HCT116 (cell line): ENCODE measurements at regions not wholly inside any gene's neighbourhood (a gene's known extent, or its start where the extent isn't known, plus 50 kb on each side); places are given as distances from the start of the nearest gene placed in this dataset.

ENCODE experiments used
- ATAC-seq: fragments of 200-7000 bp; cut with Tn5 transposase; 2 replicates; pipeline ENCODE4 v1.9.1; 2020; ENCODE audit warnings: mild to moderate bottlenecking, moderate library complexity
- BruUV-seq: library from RNA; stranded (reverse); fragments of 400-500 nt; replicated peaks from 2 replicates; lab custom pipeline; 2021; lab: Mats Ljungman, UMichigan
- CTCF ChIA-PET: fragments of 300-600 bp; sonication (Branson Sonifier 250); formaldehyde crosslinking; loops from one replicate; lab custom pipeline; 2021; ENCODE audit warnings: antibody characterized with exemption; lab: Charles Lee
- POLR2A ChIA-PET: fragments of 300-600, 350-600 bp; sonication (Branson Sonifier 250); formaldehyde crosslinking; loops from one replicate; lab custom pipeline; 2021; ENCODE audit warnings: antibody characterized with exemption; lab: Charles Lee
- RAD21 ChIA-PET, 2 experiments: fragments of 300-600 bp; sonication (Branson Sonifier 250); formaldehyde crosslinking; loops; one replicate each; lab custom pipeline; 2023; ENCODE audit warnings: low total read pairs in 2 of 2; ENCODE audit not compliant: uncharacterized antibody in 2 of 2, unreplicated experiment in 2 of 2, low non-redundant PET in 1 of 2; lab: Charles Lee
- DNase-seq: peaks from one replicate; pipeline ENCODE4 v3.0.0-alpha.2; 2010; ENCODE audit warnings: low read depth, low spot score
- H2AFZ ChIP-seq: fragments of 200-600 bp; shearing (Covaris generic), sonication (generic); 2 replicates; pipeline ENCODE4 v1.6.1; 2017; ENCODE audit warnings: low read depth, mixed run types, mixed read lengths, antibody characterized with exemption, low read length; ENCODE audit not compliant: poor library complexity, severe bottlenecking
- H3K27ac ChIP-seq: 2 replicates; pipeline ENCODE4 v1.5.1; 2012; ENCODE audit warnings: low read depth, low read length
- H3K27me3 ChIP-seq: fragments of 200-600 bp; sonication (generic); 2 replicates; pipeline ENCODE4 v1.6.1; 2016; ENCODE audit warnings: mixed run types, low read length, mixed read lengths; ENCODE audit not compliant: insufficient read depth
- H3K36me3 ChIP-seq, 2 experiments: fragments of 200-500 bp in 1 of 2; fragments of 200-600 bp in 1 of 2; sonication (Bioruptor generic) in 1 of 2; sonication (generic) in 1 of 2; 2 replicates each; pipeline versions ENCODE4 v1.5.1 to v1.6.1; 2014 to 2016; ENCODE audit warnings: low read length in 2 of 2, inconsistent platforms in 1 of 2, mixed read lengths in 1 of 2, mixed run types in 1 of 2; ENCODE audit not compliant: insufficient read depth in 2 of 2, control insufficient read depth in 1 of 2
- H3K4me1 ChIP-seq, 2 experiments: fragments of 200-600 bp in 1 of 2; sonication (generic) in 1 of 2; 2 replicates each; pipeline versions ENCODE4 v1.5.1 to v1.6.1; 2012 to 2017; ENCODE audit warnings: low read length in 2 of 2, inconsistent platforms in 1 of 2, mild to moderate bottlenecking in 1 of 2, mixed read lengths in 1 of 2, mixed run types in 1 of 2, moderate library complexity in 1 of 2; ENCODE audit not compliant: insufficient read depth in 2 of 2, control insufficient read depth in 1 of 2
- H3K4me2 ChIP-seq: fragments of 200-600 bp; sonication (generic); 2 replicates; pipeline ENCODE4 v1.6.1; 2017; ENCODE audit warnings: mixed run types, low read length, mixed read lengths
- H3K4me3 ChIP-seq, 2 experiments: fragments of 200-600 bp in 1 of 2; sonication (generic) in 1 of 2; replicated peaks in 1 of 2; 2 replicates each; pipeline ENCODE4 v1.5.1; 2011 to 2016; ENCODE audit warnings: low read length in 2 of 2, control low read depth in 1 of 2, low read depth in 1 of 2, mild to moderate bottlenecking in 1 of 2, mixed read lengths in 1 of 2, mixed run types in 1 of 2
- H3K79me2 ChIP-seq: fragments of 200-600 bp; sonication (generic); 2 replicates; pipeline ENCODE4 v1.6.1; 2017; ENCODE audit warnings: mild to moderate bottlenecking, mixed run types, low read length, moderate library complexity, mixed read lengths; ENCODE audit not compliant: insufficient read depth
- H3K9ac ChIP-seq: fragments of 200-600 bp; sonication (generic); 2 replicates; pipeline ENCODE4 v1.6.1; 2016; ENCODE audit warnings: low read length, mixed read lengths
- H3K9me2 ChIP-seq: fragments of 200-600 bp; sonication (generic), shearing (Covaris generic); 2 replicates; pipeline ENCODE4 v1.6.1; 2017; ENCODE audit warnings: mixed run types, mild to moderate bottlenecking, moderate library complexity; ENCODE audit not compliant: insufficient read depth
- H3K9me3 ChIP-seq, 2 experiments: fragments of 200-500 bp in 1 of 2; fragments of 200-600 bp in 1 of 2; sonication (Bioruptor generic) in 1 of 2; sonication (generic) in 1 of 2; 2 replicates each; pipeline ENCODE4 v1.6.1; 2014 to 2017; ENCODE audit warnings: low read length in 2 of 2, mixed read lengths in 2 of 2, inconsistent platforms in 1 of 2, low read depth in 1 of 2, mild to moderate bottlenecking in 1 of 2, mixed run types in 1 of 2, moderate library complexity in 1 of 2; ENCODE audit not compliant: control insufficient read depth in 1 of 2, insufficient read depth in 1 of 2
- H4K20me1 ChIP-seq: fragments of 200-600 bp; sonication (generic), shearing (Covaris generic); 2 replicates; pipeline ENCODE4 v1.6.1; 2017; ENCODE audit warnings: mixed run types, mild to moderate bottlenecking, moderate library complexity; ENCODE audit not compliant: insufficient read depth
- ATF3 ChIP-seq: IDR thresholded peaks from 2 replicates; pipeline ENCODE4 v1.6.1; 2012
- ELF1 ChIP-seq: IDR thresholded peaks from 2 replicates; pipeline ENCODE4 v1.6.1; 2012; ENCODE audit warnings: low read depth, borderline replicate concordance
- JUND ChIP-seq: IDR thresholded peaks from 2 replicates; pipeline ENCODE4 v1.6.1; 2012
- MAX ChIP-seq: IDR thresholded peaks from 2 replicates; pipeline ENCODE4 v1.6.1; 2012
- POLR2A ChIP-seq: IDR thresholded peaks from 2 replicates; pipeline ENCODE4 v1.7.0; 2011; ENCODE audit warnings: borderline replicate concordance; ENCODE audit not compliant: insufficient read depth, insufficient read length; ENCODE audit errors: extremely low read depth
- POLR2AphosphoS5 ChIP-seq: IDR thresholded peaks from 2 replicates; pipeline ENCODE4 v1.6.1; 2011; ENCODE audit warnings: mild to moderate bottlenecking, low read depth, low read length, moderate library complexity
- RAD21 ChIP-seq: IDR thresholded peaks from 2 replicates; pipeline ENCODE4 v1.6.1; 2012; ENCODE audit warnings: low read depth, mild to moderate bottlenecking
- REST ChIP-seq: IDR thresholded peaks from 2 replicates; pipeline ENCODE4 v1.6.1; 2012; ENCODE audit warnings: low read depth
- SP1 ChIP-seq: IDR thresholded peaks from 2 replicates; pipeline ENCODE4 v1.6.1; 2012; ENCODE audit warnings: low read depth
- YY1 ChIP-seq: IDR thresholded peaks from 2 replicates; pipeline ENCODE4 v1.6.1; 2011; ENCODE audit warnings: low read length, low read depth, moderate library complexity, mild to moderate bottlenecking; ENCODE audit not compliant: insufficient replicate concordance; ENCODE audit errors: extremely low read depth
- ZBTB33 ChIP-seq: IDR thresholded peaks from 2 replicates; pipeline ENCODE4 v1.6.1; 2011; ENCODE audit warnings: mild to moderate bottlenecking, low read length, moderate library complexity; ENCODE audit not compliant: insufficient replicate concordance; ENCODE audit errors: extremely low read depth
- ZFX ChIP-seq: fragments of 450-650 bp; IDR thresholded peaks from 2 replicates; pipeline ENCODE4 v1.6.1; 2017
- ZNF274 ChIP-seq: fragments of 200-500 bp; sonication (Bioruptor generic); IDR thresholded peaks from 2 replicates; pipeline ENCODE4 v1.6.1; 2014; ENCODE audit warnings: mild to moderate bottlenecking, low read depth, low read length, inconsistent platforms
- intact Hi-C: fragments of 100-400 bp; cut with micrococcal nuclease; formaldehyde crosslinking; loops from 2 replicates; pipeline ENCODE4 v1.10.0; 2022

GRCh38 chr4:1471443-1472147 lies 65.4 kb upstream of the NKX1-1 start:
- Histone ChIP-seq H3K27ac (no peak overlapping the region), H3K36me3 (no peaks in the 10 kb centered on the region), H3K9me3 (peaks cover 0 to 10% of the 10 kb centered on the region in 2 experiments; a peak in 2 of 4 replicates), H3K27me3 (no peaks in the 10 kb centered on the region), H3K4me3 (no peak overlapping the region), H3K4me2 (no peak overlapping the region), H2AFZ (no peak overlapping the region), H3K9me2 (no peaks in the 10 kb centered on the region), H3K9ac (no peak overlapping the region), H3K4me1 (peaks cover 0 to 8% of the 10 kb centered on the region in 2 experiments; a peak in 1 of 4 replicates), H3K79me2 (no peaks in the 10 kb centered on the region), H4K20me1 (no peaks in the 10 kb centered on the region)
- CTCF ChIA-PET: no interaction called here
- POLR2A ChIA-PET: no interaction called here
- RAD21 ChIA-PET: no interaction called here
- intact Hi-C loops: no loop called here
- no TSS peak for BruUV-seq
- DNase-seq (no peak), ATAC-seq (0 out of 2 replicates have a peak, but pooled peaks have one; percentile 20)
- no peak for TF ChIP-seq ZNF274
- TF ChIP-seq POLR2AphosphoS5: no peak
- no peak for TF ChIP-seq RAD21
- no peak for TF ChIP-seq ELF1
- no peak for TF ChIP-seq POLR2A

- H3K9me2 ChIP-seq: no peaks in the 10 kb centered on the region
- H2AFZ ChIP-seq: no peak overlapping the region
- H3K4me2 ChIP-seq: no peak overlapping the region
- no peak for ATAC-seq
- H4K20me1 ChIP-seq: no peaks in the 10 kb centered on the region
- no peak overlapping the region for H3K9ac ChIP-seq
- no peak for DNase-seq
- H3K9me3 ChIP-seq: peaks cover 0 to 10% of the 10 kb centered on the region in 2 experiments; a peak in 2 of 4 replicates
- intact Hi-C loops: no loop called here
- no peak overlapping the region for H3K4me3 ChIP-seq
- H3K79me2 ChIP-seq: no peaks in the 10 kb centered on the region
- ChIA-PET CTCF (no interaction called here), RAD21 (no interaction called here), POLR2A (no interaction called here)
- H3K36me3 ChIP-seq: no peaks in the 10 kb centered on the region
- H3K27me3 ChIP-seq: no peaks in the 10 kb centered on the region
- H3K4me1 ChIP-seq: peaks cover 0 to 8% of the 10 kb centered on the region in 2 experiments; a peak in 1 of 4 replicates
- no peak overlapping the region for H3K27ac ChIP-seq
- BruUV-seq: no TSS peak
- TF ChIP-seq ZNF274 (no peak), YY1 (no peak), JUND (no peak), ATF3 (no peak), SP1 (no peak), MAX (no peak), REST (no peak), ZFX (no peak), POLR2A (no peak), ZBTB33 (no peak), RAD21 (no peak)
Measured at GRCh38 chr4:1470816-1471442, 64.7 kb upstream of the NKX1-1 start.
